ENCODE measurements at regions not wholly inside any gene's neighbourhood (a gene's known extent, or its start where the extent isn't known, plus 50 kb on each side); places are given as distances from the start of the nearest gene placed in this dataset.

DNA sequence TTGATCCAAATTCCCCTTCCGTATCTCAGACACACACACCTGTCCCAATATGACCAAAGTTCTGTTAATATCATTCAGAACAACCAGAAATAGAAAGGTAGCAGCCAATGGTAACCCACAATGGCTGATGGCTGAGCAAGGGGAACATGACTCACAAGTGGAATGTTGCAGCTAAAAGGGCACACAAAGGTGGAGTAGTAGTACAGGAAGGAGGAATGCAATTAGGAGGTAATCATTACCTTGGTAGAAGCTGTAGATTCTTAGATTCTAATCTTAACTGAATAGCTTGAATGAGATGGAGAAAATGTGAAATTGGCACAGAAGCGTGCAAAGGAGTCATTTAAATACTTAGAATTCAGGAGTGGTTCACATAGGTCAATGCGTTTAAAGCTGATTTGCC is 347.9 kb downstream of the NR2F2 start:
- TF ChIP-seq, protein P1, sequence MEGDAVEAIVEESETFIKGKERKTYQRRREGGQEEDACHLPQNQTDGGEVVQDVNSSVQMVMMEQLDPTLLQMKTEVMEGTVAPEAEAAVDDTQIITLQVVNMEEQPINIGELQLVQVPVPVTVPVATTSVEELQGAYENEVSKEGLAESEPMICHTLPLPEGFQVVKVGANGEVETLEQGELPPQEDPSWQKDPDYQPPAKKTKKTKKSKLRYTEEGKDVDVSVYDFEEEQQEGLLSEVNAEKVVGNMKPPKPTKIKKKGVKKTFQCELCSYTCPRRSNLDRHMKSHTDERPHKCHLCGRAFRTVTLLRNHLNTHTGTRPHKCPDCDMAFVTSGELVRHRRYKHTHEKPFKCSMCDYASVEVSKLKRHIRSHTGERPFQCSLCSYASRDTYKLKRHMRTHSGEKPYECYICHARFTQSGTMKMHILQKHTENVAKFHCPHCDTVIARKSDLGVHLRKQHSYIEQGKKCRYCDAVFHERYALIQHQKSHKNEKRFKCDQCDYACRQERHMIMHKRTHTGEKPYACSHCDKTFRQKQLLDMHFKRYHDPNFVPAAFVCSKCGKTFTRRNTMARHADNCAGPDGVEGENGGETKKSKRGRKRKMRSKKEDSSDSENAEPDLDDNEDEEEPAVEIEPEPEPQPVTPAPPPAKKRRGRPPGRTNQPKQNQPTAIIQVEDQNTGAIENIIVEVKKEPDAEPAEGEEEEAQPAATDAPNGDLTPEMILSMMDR (IDR thresholded peaks at IDR 0.05): no peak
- no peak for TF ChIP-seq POLR2A (IDR thresholded peaks at IDR 0.05)
